ENCODE measurements at regions not wholly inside any gene's neighbourhood (a gene's known extent, or its start where the extent isn't known, plus 50 kb on each side); places are given as distances from the start of the nearest gene placed in this dataset.
A peak's percentile ranks its signal among the peaks of the same experiment; 100 is the strongest.

- H3K27me3 ChIP-seq (ENCODE audit: insufficient read depth, low read length): no peaks in the 10 kb centered on the region
- DNase-seq: no peak
- no peak overlapping the region for H2AK5ac ChIP-seq (ENCODE audit: low read length)
- no peak overlapping the region for H3K9ac ChIP-seq (ENCODE audit: low read length)
- WGBS (ENCODE audit: extremely low coverage, insufficient coverage, insufficient read length): no CpG with 5 or more reads among the region's 3 CpGs
- no peak overlapping the region for H3K27ac ChIP-seq (ENCODE audit: low read depth, low read length)
- H3K23ac ChIP-seq (ENCODE audit: low read length): no peak overlapping the region
- no peak overlapping the region for H2AFZ ChIP-seq (ENCODE audit: insufficient read depth, low read length, poor library complexity)
- H4K91ac ChIP-seq (ENCODE audit: low read depth, low read length): no peak overlapping the region
- H3K14ac ChIP-seq (ENCODE audit: low read length): no peak overlapping the region
- no peaks in the 10 kb centered on the region for H3K9me3 ChIP-seq (ENCODE audit: insufficient read depth, low read depth, low read length)
- no peak overlapping the region for H3K4ac ChIP-seq (ENCODE audit: low read depth, low read length)
- no peaks in the 10 kb centered on the region for H3K36me3 ChIP-seq (ENCODE audit: control insufficient read depth in 1 of 2, insufficient read depth in 2 of 2, low read length in 2 of 2)
- H4K8ac ChIP-seq (ENCODE audit: low read depth, low read length): no peak overlapping the region
- H2BK12ac ChIP-seq (ENCODE audit: low read length): no peak overlapping the region
- no peak overlapping the region for H3K18ac ChIP-seq (ENCODE audit: low read length)
- H2BK5ac ChIP-seq (ENCODE audit: low read depth, low read length, poor library complexity): no peak overlapping the region
- no peaks in the 10 kb centered on the region for H3K4me1 ChIP-seq (ENCODE audit: control insufficient read depth in 1 of 2, insufficient read depth in 2 of 2, low read length in 2 of 2)
- H3K79me2 ChIP-seq (ENCODE audit: control insufficient read depth, insufficient read depth, low read length, poor library complexity): no peaks in the 10 kb centered on the region
- H2BK120ac ChIP-seq (ENCODE audit: insufficient read depth, low read length, poor library complexity): no peak overlapping the region
- H3K4me3 ChIP-seq (ENCODE audit: low read depth, low read length): no peak overlapping the region
- H3K79me1 ChIP-seq (ENCODE audit: low read length): no peaks in the 10 kb centered on the region
- no peak overlapping the region for H4K12ac ChIP-seq (ENCODE audit: low read depth, low read length)
- H3K4me2 ChIP-seq (ENCODE audit: low read length): no peak overlapping the region
Measured at GRCh38 chr3:63768386-63768785, 50.7 kb upstream of the C3orf49 start.

DNA sequence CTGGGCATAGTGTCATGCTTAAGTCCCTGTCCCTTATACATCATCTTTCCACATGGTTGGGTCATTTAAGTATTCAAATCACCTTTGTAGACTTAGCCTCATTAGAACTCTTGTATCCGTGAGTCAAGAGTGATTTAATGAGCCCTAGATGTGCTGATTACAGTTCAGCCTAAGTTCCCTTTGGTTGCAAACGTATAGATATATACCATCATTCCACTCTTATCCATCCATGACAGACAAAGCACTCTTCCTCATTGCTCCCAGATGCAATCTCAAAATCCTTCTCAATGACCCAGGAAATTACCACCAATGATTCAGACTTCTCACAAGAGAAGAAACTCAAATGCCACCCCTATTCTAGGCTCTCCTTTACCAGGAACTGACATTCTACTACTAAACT, 50.2 kb upstream of the C3orf49 start:
- Histone ChIP-seq H3K4me1 (ENCODE audit: control insufficient read depth in 1 of 2, insufficient read depth in 2 of 2, low read length in 2 of 2) (no peaks in the 10 kb centered on the region), H3K27ac (ENCODE audit: low read depth, low read length) (no peak overlapping the region), H4K91ac (ENCODE audit: low read depth, low read length) (no peak overlapping the region), H3K79me1 (ENCODE audit: low read length) (no peaks in the 10 kb centered on the region), H3K18ac (ENCODE audit: low read length) (no peak overlapping the region), H4K8ac (ENCODE audit: low read depth, low read length) (no peak overlapping the region), H3K23ac (ENCODE audit: low read length) (no peak overlapping the region), H2AFZ (ENCODE audit: insufficient read depth, low read length, poor library complexity) (no peak overlapping the region), H3K4me3 (ENCODE audit: low read depth, low read length) (no peak overlapping the region), H3K4ac (ENCODE audit: low read depth, low read length) (no peak overlapping the region), H3K4me2 (ENCODE audit: low read length) (no peak overlapping the region), H3K27me3 (ENCODE audit: insufficient read depth, low read length) (no peaks in the 10 kb centered on the region), H3K9me3 (ENCODE audit: insufficient read depth, low read depth, low read length) (no peaks in the 10 kb centered on the region), H3K79me2 (ENCODE audit: control insufficient read depth, insufficient read depth, low read length, poor library complexity) (no peaks in the 10 kb centered on the region), H2BK12ac (ENCODE audit: low read length) (no peak overlapping the region), H4K12ac (ENCODE audit: low read depth, low read length) (no peak overlapping the region), H2BK5ac (ENCODE audit: low read depth, low read length, poor library complexity) (no peak overlapping the region), H2AK5ac (ENCODE audit: low read length) (no peak overlapping the region), H3K14ac (ENCODE audit: low read length) (no peak overlapping the region), H3K36me3 (ENCODE audit: control insufficient read depth in 1 of 2, insufficient read depth in 2 of 2, low read length in 2 of 2) (no peaks in the 10 kb centered on the region), H3K9ac (ENCODE audit: low read length) (no peak overlapping the region), H2BK120ac (ENCODE audit: insufficient read depth, low read length, poor library complexity) (no peak overlapping the region)
- WGBS (ENCODE audit: extremely low coverage, insufficient coverage, insufficient read length): no CpG with 5 or more reads among the region's 2 CpGs
- DNase-seq: peak in 1 of 2 donors; percentile 13

Measured in trophoblast cell (in vitro differentiated cells and primary cell).